ENCODE measurements at regions not wholly inside any gene's neighbourhood (a gene's known extent, or its start where the extent isn't known, plus 50 kb on each side); places are given as distances from the start of the nearest gene placed in this dataset.
A peak's percentile ranks its signal among the peaks of the same experiment; 100 is the strongest.

DNA sequence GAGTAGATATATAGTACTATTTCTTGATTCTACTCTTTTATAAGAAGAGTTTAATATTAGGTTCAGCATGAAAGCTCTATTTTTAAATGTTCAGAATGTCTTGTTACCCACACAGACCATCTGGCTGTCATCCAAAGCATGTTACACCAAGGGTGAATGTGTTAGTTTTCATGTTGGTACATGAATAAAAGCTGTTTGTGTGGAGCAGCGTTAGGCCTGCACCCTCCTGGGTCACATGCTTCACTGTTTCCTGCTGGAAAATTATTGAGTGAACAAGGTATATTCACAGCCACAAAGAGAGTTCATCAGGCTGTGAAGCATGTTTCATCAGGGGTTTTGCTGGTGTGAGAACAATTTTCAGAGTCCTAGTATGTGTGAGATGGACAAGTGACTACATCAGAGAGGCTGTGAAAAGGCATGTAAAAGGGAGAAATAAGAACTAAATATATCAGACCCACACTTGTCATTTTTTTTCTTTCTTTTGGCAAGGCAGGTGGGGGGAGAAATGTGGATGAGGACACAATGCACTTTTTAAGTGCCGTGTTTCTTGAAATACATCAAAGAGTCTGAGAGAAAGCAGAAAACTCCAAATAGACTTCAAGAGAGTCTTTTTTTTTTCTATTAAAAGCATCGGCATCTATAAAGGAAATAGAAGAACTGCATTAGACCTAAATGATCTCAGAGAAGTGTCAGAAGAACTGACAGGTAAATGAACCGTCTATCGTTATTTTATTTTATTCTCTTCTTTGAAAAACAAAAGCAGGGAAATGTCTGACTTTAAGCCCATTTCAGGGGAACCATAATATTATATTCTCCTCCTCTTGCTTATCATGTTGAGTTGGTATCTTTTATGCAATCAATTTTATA is 2429.7 kb downstream of the PCDH7 start:
- no peak for DNase-seq

GRCh38 chr4:33150525-33150910 is 2430.3 kb downstream of the PCDH7 start:
- DNase-seq = no peak

- DNase-seq = peak; percentile 53
Observed at GRCh38 chr4:33160126-33160525, 2440.0 kb downstream of the PCDH7 start.

- no peak for DNase-seq
Observed at GRCh38 chr4:33161202-33161601, 2441.0 kb downstream of the PCDH7 start.

- no peak for DNase-seq
Observed at GRCh38 chr4:33162122-33162521, 2442.0 kb downstream of the PCDH7 start.

DNA sequence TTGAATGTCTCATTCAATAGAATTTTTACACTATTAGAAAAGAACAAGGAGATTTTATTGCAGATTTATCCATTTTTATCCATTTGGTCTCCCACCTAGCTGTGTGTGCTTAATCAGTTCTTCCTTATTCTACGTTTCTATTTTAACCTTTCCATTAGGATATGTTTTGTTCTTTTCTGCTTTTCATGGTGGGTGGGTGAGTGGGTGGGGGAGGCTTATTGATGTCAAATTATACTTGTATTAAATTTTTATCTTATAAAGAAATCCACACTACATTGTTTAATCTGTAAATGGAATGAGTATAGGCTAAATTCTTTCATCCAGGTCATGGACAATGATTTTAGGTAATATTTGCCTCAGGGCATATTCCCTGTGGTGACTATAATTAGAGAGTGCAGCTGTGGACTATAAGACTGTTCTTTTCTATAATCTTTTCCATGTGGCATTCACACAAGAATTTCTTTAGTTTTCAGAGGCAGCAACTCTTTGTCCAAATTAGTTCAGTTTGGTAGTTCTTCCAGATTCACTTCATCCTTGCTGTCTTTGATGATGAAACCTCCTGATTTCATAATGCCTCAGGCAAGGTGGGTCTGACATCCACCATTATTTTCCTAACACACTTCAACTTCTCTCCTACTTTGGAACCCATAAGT is 2451.8 kb downstream of the PCDH7 start:
- DNase-seq = no peak

DNA sequence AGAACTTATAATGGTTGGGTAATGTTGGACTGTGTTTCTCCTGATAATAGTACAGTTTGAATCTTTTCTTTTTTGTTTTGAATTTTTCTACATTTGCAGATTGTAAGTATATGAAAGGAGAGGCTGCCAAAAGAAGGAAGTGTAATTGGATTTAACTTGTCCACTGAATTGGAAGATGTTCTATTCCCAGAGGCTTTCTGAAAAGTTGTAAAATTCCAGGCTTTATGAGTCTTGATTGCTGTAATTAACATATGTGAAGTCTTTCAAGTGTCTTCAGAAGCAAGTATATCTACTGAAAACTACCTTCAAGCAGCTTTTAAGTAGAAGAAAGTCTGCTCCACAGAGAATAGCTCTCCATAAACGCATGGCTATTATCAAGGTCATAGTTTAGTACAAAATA is 2456.4 kb downstream of the PCDH7 start:
- no peak for DNase-seq

DNA sequence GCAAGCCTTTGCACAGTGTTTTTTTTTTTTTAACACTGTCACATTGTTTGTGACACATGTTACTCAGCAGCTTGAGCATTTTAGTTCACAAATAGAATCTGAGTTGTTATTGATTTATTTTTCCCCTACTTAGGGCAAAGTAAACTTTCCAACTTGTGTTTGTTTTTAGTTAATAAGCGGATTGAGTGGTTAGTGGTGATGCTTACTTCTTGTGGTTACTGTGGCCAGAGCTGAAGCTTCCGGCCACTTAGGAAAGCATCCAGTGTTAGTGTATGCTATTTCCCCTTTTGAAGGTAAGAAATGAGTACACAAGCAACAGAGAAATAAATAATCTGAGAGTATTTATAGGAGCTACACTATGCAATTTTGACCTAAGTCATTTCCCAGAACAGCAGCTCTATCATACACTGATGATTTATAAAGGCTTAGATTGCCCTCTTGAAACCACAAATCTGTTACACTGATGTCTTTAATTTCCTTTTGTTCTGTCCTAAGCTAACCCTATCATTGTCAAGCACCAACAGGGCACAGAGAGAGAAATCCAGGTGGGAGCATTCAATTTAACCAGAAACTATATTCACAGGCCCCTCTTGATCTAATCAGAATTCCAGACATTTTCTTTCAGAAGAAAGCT is 2464.6 kb downstream of the PCDH7 start:
- peak; percentile 57 for DNase-seq

DNA sequence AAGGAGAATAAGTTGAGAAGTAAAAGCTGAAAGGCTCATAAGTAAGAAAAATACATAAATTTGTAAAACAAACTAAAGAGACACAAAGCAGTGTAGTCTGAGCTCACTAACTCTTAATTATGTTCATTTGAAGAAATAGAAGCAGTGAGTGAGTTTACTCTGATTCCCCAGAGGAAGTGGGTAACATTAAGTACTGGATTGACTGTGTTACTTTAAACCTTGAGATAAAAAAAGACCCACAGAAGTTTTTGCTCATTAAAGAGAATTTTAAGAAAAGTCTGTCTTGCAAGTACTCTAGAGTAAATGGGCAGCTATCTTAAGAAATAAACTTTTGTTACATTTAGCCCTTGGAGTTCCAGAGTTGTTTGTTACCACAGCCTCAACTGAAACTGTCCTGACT is 2466.9 kb downstream of the PCDH7 start:
- DNase-seq = no peak

GRCh38 chr4:33188733-33189132 is 2468.6 kb downstream of the PCDH7 start:
- no peak for DNase-seq

GRCh38 chr4:33189169-33189568 is 2469.0 kb downstream of the PCDH7 start:
- DNase-seq = no peak

DNA sequence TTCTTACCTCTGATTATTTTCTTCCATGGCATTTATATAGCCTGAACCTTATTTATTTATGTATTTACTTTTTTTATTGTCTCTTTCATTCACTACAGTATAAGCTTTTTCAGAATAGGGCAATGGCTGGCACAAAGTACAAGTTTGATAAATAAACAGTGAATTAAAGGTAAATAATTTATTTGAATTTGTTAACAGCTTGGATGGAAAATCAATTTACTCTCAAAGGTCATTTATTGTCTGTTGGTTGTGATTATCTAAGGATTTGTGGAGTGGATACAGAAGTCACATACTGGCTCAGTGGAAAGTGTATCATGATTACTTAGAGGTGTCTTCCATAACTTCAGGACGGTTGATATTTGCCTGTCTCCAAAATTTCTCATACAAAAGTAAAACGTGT is 2472.9 kb downstream of the PCDH7 start:
- DNase-seq = no peak

DNA sequence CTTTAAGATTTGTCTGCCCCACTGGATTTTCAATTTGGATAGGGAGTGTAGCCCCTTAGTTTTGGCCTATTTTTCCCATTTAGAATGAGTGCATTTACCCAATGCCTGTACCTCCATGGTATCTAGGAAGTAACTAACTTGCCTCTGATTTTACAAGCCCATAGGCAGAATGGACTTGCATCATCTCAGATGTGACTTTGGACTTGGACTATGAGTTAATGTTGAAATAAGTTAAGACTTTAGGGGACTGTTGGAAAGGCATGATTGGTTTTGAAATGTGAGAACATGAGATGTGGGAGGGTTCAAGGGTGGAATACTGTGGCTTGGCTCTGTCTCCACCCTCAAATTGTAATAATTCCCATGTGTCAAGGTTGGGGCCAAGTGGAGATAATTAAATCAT is 2480.2 kb downstream of the PCDH7 start:
- no peak for DNase-seq

- no peak for DNase-seq
Observed at GRCh38 chr4:33218238-33218637, 2498.1 kb downstream of the PCDH7 start.

DNA sequence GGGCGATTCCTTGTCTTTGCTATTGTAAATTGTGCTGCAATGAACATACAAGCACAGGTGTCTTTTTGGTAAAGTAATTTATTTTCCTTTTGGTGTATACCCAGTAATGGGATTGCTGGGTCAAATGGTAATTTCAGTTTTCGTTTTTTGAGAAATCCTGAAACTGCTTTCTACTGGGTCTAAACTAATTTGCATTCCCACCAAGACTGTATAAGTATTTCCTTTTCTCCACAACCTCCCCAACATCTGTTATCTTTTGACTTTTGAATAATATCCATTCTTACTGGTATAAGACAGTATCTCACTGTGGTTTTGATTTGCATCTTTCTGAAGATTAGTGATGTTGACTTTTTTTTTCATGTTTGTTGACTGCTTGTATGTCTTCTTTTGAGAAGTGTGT is 2506.0 kb downstream of the PCDH7 start:
- DNase-seq = no peak

DNA sequence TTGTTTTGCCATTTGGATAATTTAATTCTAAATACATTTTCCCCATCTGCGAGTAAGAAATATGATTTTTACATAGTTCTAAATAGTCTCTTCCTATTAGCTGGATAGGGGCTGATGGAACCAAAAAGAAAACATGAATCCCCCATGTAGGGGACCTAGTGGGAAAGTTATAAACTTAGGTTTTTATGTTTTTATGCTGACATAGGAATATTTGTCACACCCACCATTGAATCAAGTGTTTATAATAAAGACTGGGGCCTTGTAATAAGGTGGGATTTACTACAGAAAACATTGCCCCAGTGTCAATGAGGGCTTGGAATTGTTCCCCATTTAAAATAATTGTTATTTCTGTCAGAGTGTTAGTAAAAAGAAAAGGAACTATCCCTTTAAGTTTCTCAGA is 2506.6 kb downstream of the PCDH7 start:
- no peak for DNase-seq

DNA sequence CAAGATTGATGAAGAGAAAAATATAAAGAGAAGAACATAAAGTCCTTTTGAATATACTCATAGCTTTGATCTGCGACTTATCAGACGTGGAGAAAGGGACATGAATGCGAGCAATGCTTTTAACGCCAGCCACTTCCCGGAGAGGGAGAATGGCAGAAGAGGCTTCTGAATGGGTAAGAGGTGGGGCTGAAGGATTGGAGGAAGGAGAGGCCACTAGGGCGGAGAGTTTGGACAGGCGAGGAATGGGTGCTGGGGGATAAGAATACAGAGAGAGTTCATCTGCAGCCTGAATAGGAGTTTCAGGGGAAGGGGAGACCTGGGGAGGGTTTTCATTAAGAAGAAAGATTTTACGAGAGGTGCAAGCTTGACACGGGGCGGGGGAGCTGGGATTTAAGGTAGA is 2534.9 kb downstream of the PCDH7 start:
- no peak for DNase-seq

GRCh38 chr4:33255507-33255906 is 2535.3 kb downstream of the PCDH7 start:
- no peak for DNase-seq

DNA sequence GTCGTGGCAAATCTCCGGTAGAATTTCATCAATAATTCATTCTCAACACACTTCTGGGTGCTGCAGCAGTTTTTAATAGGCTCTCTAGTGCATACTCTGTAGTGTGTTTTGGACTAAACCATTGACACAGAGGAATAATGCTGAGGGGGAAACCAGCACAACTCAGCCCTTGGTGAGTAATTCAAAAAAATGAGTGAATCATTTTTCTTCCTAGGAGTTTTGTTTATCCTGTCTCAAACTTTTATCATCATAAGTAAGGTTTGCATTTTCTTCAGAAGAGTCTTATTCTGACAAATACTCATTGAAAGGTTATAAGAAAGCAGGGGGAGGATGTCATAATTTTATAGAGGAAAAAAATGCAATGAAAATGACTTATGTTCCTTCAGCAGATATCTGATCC is 2542.7 kb downstream of the PCDH7 start:
- no peak for DNase-seq

DNA sequence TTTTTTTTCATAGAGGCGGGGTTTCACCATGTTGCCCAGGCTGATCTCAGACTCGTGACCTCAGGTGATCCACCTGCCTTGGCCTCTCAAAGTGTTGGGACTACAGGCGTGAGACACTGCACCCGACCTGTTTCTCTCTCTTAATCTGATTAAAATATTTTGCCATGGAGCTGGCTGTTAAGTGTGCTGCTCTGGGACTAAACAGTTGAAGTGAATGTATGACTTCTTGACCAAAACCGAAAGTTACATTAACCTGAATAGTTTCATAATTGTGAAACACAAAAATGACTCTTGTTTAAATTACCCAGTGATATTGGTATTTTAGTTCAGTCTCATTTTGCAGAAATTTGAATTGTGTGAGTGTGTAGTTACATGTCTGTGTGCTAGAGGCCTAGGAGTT is 2548.6 kb downstream of the PCDH7 start:
- DNase-seq = no peak

DNA sequence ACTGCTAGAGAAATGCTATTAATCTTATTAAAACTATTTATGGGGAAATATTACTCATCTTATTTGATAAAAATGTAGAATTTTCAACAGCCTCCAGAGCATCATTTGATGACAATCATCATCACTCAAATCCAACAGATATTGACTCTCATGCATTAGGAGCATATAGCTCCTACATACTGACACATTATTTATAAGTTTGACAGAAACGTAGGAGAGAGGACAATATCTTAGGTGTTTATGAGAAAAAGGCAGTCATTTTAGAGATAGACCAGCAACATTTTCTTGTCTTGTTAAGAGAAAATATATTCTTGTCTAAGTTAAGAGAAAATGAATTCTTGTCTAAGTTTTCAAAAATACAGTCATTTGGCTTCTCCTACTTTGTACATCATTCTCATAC is 2550.2 kb downstream of the PCDH7 start:
- no peak for DNase-seq

DNA sequence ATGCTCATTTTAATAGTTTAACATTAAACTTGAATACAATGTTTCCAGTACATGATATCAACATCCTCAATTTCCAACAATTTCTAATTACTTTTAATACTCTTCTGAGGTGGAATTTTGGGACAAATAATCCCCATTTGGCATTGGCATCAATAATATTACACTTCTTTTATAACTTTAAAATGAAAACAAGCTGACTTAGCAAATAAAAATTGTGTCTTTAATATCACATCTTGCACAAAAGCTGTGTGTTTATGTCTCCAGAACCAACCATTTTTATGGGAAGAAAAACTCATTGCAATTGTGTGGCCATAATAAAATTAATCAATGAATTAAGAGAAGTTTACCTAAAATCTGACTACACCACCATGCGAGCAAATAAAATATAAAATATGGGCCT is 2552.6 kb downstream of the PCDH7 start:
- no peak for DNase-seq

GRCh38 chr4:33283818-33284217 is 2563.6 kb downstream of the PCDH7 start:
- DNase-seq = no peak

- DNase-seq = no peak
Observed at GRCh38 chr4:33296876-33297455, 2576.8 kb downstream of the PCDH7 start.

Measured in DMS53 (cell line).